ENCODE measurements at regions not wholly inside any gene's neighbourhood (a gene's known extent, or its start where the extent isn't known, plus 50 kb on each side); places are given as distances from the start of the nearest gene placed in this dataset.

DNA sequence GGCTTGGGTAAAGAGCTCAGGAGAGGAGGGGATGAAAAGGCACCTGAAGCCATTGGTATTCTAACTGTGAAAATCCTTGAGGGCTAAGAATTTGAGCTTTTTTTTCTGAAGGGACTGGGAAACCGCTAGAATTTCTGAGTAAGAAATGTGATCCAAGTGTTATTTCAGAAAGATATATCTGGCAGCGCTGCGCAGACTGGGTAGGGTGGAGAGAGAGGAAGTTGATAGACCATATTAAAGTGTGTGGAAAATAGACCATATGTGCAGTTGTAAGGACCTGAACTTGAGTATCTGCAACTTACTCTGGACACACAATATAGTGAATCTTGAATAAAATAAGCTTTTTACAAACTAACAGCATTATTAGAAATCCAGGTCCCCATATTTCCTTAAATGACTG is 427.4 kb downstream of the NDFIP2 start:
- no peak for TF ChIP-seq POLR2A (IDR thresholded peaks at IDR 0.05)
- TF ChIP-seq, protein P1, sequence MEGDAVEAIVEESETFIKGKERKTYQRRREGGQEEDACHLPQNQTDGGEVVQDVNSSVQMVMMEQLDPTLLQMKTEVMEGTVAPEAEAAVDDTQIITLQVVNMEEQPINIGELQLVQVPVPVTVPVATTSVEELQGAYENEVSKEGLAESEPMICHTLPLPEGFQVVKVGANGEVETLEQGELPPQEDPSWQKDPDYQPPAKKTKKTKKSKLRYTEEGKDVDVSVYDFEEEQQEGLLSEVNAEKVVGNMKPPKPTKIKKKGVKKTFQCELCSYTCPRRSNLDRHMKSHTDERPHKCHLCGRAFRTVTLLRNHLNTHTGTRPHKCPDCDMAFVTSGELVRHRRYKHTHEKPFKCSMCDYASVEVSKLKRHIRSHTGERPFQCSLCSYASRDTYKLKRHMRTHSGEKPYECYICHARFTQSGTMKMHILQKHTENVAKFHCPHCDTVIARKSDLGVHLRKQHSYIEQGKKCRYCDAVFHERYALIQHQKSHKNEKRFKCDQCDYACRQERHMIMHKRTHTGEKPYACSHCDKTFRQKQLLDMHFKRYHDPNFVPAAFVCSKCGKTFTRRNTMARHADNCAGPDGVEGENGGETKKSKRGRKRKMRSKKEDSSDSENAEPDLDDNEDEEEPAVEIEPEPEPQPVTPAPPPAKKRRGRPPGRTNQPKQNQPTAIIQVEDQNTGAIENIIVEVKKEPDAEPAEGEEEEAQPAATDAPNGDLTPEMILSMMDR (IDR thresholded peaks at IDR 0.05), result no peak
- Histone ChIP-seq H3K4me1 (no peaks in the 10 kb centered on the region), H3K36me3 (no peaks in the 10 kb centered on the region), H3K27ac (no peak overlapping the region), H3K9me3 (no peaks in the 10 kb centered on the region), H3K27me3 (no peaks in the 10 kb centered on the region), H3K4me3 (no peak overlapping the region)
- DNase-seq (no peak), ATAC-seq (no peak)
- intact Hi-C loops (cut with DNase I), result no loop called here
- WGBS (ENCODE audit: insufficient coverage, low coverage, low lambda C conversion rate, missing lambda C conversion rate), result 64% methylated on average over 3 of the region's 3 CpGs

DNA sequence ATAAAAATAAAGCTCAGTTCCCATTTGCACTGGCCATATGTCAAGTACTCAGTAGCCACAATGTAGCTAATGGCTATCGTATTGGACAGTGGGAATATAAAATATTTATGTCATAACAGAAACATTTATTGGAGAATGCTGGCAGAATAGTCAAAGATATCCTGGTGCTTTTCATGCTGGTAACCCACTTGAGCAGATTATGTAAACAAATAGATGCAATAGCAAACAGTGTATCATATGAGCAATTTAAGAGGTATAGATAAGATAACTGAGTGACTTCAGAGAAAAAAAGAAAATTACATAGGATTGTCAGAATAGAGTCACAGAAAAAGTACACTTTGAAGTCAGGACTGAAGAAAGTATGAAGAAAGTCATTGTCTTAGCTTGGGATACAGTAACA is 426.6 kb downstream of the NDFIP2 start:
- ATAC-seq (no peak), DNase-seq (no peak)
- Histone ChIP-seq H3K4me1 (no peaks in the 10 kb centered on the region), H3K27ac (no peak overlapping the region), H3K27me3 (no peaks in the 10 kb centered on the region), H3K36me3 (no peaks in the 10 kb centered on the region), H3K4me3 (no peak overlapping the region), H3K9me3 (no peaks in the 10 kb centered on the region)
- intact Hi-C loops (cut with DNase I), result no loop called here
- 63% methylated on average over 1 of the region's 1 CpG for WGBS (ENCODE audit: insufficient coverage, low coverage, low lambda C conversion rate, missing lambda C conversion rate)
- TF ChIP-seq, protein P1 (IDR thresholded peaks at IDR 0.05), result no peak
- TF ChIP-seq POLR2A (IDR thresholded peaks at IDR 0.05), result no peak

DNA sequence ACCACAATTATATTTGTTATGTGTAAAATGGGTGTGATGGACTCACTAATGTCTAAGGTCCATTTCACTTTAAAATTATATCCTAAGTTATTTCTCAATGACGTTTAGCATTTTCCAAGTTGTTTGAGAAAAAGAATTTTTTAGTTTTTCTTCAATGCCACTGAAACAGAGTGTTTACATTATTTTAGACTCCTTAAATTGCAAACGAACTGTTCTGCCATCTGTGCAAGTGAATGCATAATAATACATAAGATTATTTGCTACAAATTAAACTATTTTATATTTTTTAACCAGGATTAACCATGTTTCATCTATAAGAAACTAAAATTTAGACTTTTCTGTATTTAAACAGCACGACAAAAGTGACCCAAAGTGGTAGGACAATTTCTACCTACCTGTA is 425.4 kb downstream of the NDFIP2 start:
- no peak overlapping the region for H3K27ac ChIP-seq
- no peak for ATAC-seq
- 35% methylated on average over 3 of the region's 3 CpGs for WGBS (ENCODE audit: insufficient coverage, low coverage, low lambda C conversion rate, missing lambda C conversion rate)
- H3K4me3 ChIP-seq, result no peak overlapping the region
- H3K4me1 ChIP-seq, result no peaks in the 10 kb centered on the region
- TF ChIP-seq, protein P1 (IDR thresholded peaks at IDR 0.05), result no peak
- no peak for TF ChIP-seq POLR2A (IDR thresholded peaks at IDR 0.05)
- no peaks in the 10 kb centered on the region for H3K36me3 ChIP-seq
- intact Hi-C loops (cut with DNase I), result no loop called here
- DNase-seq, result no peak
- no peaks in the 10 kb centered on the region for H3K27me3 ChIP-seq
- no peaks in the 10 kb centered on the region for H3K9me3 ChIP-seq

DNA sequence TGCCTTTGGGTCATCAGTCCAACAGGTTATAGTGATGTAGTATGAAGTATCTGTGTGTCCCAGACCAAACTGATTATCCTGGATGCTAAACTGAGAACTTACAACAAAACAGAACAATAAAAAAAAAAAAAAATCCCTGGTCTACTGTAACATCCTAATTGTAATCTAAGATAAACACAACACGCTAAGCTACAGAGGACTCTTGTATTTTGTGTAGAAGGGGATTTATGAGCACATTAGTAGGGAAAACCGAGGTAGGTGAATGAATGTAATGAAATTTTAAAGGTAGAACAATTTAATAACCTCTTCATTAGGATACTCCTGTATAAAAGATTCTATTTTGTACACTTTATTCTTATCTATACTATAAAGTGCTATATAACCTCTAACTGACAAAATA is 424.1 kb downstream of the NDFIP2 start:
- no peaks in the 10 kb centered on the region for H3K27me3 ChIP-seq
- WGBS (ENCODE audit: insufficient coverage, low coverage, low lambda C conversion rate, missing lambda C conversion rate), result 42% methylated on average over 2 of the region's 2 CpGs
- no peak overlapping the region for H3K4me3 ChIP-seq
- H3K9me3 ChIP-seq, result no peaks in the 10 kb centered on the region
- no peaks in the 10 kb centered on the region for H3K36me3 ChIP-seq
- no peaks in the 10 kb centered on the region for H3K4me1 ChIP-seq
- no peak for ATAC-seq
- no peak for DNase-seq
- TF ChIP-seq, protein P1 (IDR thresholded peaks at IDR 0.05), result no peak
- no peak for TF ChIP-seq POLR2A (IDR thresholded peaks at IDR 0.05)
- no peak overlapping the region for H3K27ac ChIP-seq
- intact Hi-C loops (cut with DNase I), result no loop called here

DNA sequence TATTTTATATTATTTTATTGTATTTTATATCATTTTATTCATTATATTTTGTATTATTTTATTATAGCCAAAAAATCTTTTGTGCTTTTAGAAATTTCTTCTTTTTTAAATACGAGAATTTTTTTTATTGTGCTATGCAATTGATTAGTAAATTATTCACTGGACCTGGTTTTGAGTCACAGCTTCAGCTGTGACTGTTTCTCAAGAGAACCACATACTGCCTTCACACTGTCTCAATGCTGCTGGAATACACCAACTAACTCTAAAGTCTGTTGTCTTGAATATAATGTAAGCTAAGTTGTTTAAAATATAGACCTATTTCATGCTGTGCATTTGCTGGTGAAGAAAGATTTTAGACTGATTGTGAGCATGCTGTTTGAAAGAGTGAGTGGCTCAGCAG is 423.6 kb downstream of the NDFIP2 start:
- Histone ChIP-seq H3K4me3 (no peak overlapping the region), H3K36me3 (no peaks in the 10 kb centered on the region), H3K9me3 (no peaks in the 10 kb centered on the region), H3K4me1 (no peaks in the 10 kb centered on the region), H3K27me3 (no peaks in the 10 kb centered on the region), H3K27ac (no peak overlapping the region)
- no peak for TF ChIP-seq POLR2A (IDR thresholded peaks at IDR 0.05)
- TF ChIP-seq, protein P1 (IDR thresholded peaks at IDR 0.05), result no peak
- no peak for ATAC-seq
- no peak for DNase-seq
- intact Hi-C loops (cut with DNase I), result no loop called here
- WGBS (ENCODE audit: insufficient coverage, low coverage, low lambda C conversion rate, missing lambda C conversion rate), result 55% methylated on average over 1 of the region's 1 CpG
